Glutamatergic neuron (in vitro differentiated cells): ENCODE measurements at regions not wholly inside any gene's neighbourhood (a gene's known extent, or its start where the extent isn't known, plus 50 kb on each side); places are given as distances from the start of the nearest gene placed in this dataset.

Source experiments
- DNase-seq: peaks from one replicate; pipeline ENCODE4 v3.0.0; 2022
- H3K27ac Mint-ChIP-seq: one replicate; pipeline ENCODE4 v1.8.0; 2020; ENCODE audit warnings: mild to moderate bottlenecking, mixed read lengths, inconsistent platforms; ENCODE audit not compliant: unreplicated experiment
- H3K27me3 Mint-ChIP-seq: one replicate; pipeline ENCODE4 v1.8.0; 2020; ENCODE audit warnings: mild to moderate bottlenecking, moderate library complexity, mixed read lengths, inconsistent platforms; ENCODE audit not compliant: unreplicated experiment
- H3K36me3 Mint-ChIP-seq: one replicate; pipeline ENCODE4 v1.8.0; 2020; ENCODE audit warnings: mild to moderate bottlenecking, mixed read lengths, inconsistent platforms; ENCODE audit not compliant: unreplicated experiment
- H3K4me1 Mint-ChIP-seq: one replicate; pipeline ENCODE4 v1.8.0; 2020; ENCODE audit warnings: mild to moderate bottlenecking, low read depth, mixed read lengths, inconsistent platforms; ENCODE audit not compliant: unreplicated experiment
- H3K4me3 Mint-ChIP-seq: one replicate; pipeline ENCODE4 v1.8.0; 2020; ENCODE audit warnings: mild to moderate bottlenecking, mixed read lengths, inconsistent platforms; ENCODE audit not compliant: unreplicated experiment
- H3K9me3 Mint-ChIP-seq: one replicate; pipeline ENCODE4 v1.8.0; 2020; ENCODE audit warnings: mild to moderate bottlenecking, moderate library complexity, mixed read lengths, inconsistent platforms; ENCODE audit not compliant: unreplicated experiment
- CTCF ChIP-seq: fragments of 200-600 bp; sonication (generic); IDR thresholded peaks from one replicate; pipeline ENCODE4 v1.5.0; 2021; ENCODE audit not compliant: partially characterized antibody, unreplicated experiment

GRCh38 chr1:90381598-90381997 is 335.5 kb downstream of the BARHL2 start:
- no peak for DNase-seq
- no peaks in the 10 kb centered on the region for H3K36me3 Mint-ChIP-seq
- H3K9me3 Mint-ChIP-seq: no peaks in the 10 kb centered on the region
- peaks cover 3% of the 10 kb centered on the region for H3K4me1 Mint-ChIP-seq
- no peak overlapping the region for H3K27ac Mint-ChIP-seq
- H3K4me3 Mint-ChIP-seq: no peak overlapping the region
- no peak for TF ChIP-seq CTCF
- no peaks in the 10 kb centered on the region for H3K27me3 Mint-ChIP-seq

GRCh38 chr1:90371448-90371813 is 345.7 kb downstream of the BARHL2 start:
- no peaks in the 10 kb centered on the region for H3K4me1 Mint-ChIP-seq
- no peak overlapping the region for H3K27ac Mint-ChIP-seq
- no peaks in the 10 kb centered on the region for H3K36me3 Mint-ChIP-seq
- H3K4me3 Mint-ChIP-seq: no peak overlapping the region
- H3K9me3 Mint-ChIP-seq: peaks cover 2% of the 10 kb centered on the region
- H3K27me3 Mint-ChIP-seq: no peaks in the 10 kb centered on the region
- no peak for TF ChIP-seq CTCF
- DNase-seq: no peak

GRCh38 chr1:90370686-90371447 is 346.2 kb downstream of the BARHL2 start:
- no peak for DNase-seq
- Mint-ChIP-seq H3K4me3 (no peak overlapping the region), H3K9me3 (peaks cover 2% of the 10 kb centered on the region), H3K27me3 (no peaks in the 10 kb centered on the region), H3K4me1 (no peaks in the 10 kb centered on the region), H3K36me3 (no peaks in the 10 kb centered on the region), H3K27ac (no peak overlapping the region)
- TF ChIP-seq CTCF: no peak

GRCh38 chr1:90362163-90362562 is 354.9 kb downstream of the BARHL2 start:
- H3K27ac Mint-ChIP-seq: no peak overlapping the region
- no peaks in the 10 kb centered on the region for H3K27me3 Mint-ChIP-seq
- peaks cover 6% of the 10 kb centered on the region for H3K4me1 Mint-ChIP-seq
- TF ChIP-seq CTCF: no peak
- H3K9me3 Mint-ChIP-seq: peaks cover 1% of the 10 kb centered on the region
- H3K36me3 Mint-ChIP-seq: no peaks in the 10 kb centered on the region
- no peak for DNase-seq
- no peak overlapping the region for H3K4me3 Mint-ChIP-seq

GRCh38 chr1:90361026-90361425 is 356.1 kb downstream of the BARHL2 start:
- no peak for DNase-seq
- Mint-ChIP-seq H3K27me3 (no peaks in the 10 kb centered on the region), H3K36me3 (no peaks in the 10 kb centered on the region), H3K4me1 (peaks cover 6% of the 10 kb centered on the region), H3K9me3 (peaks cover 1% of the 10 kb centered on the region), H3K4me3 (no peak overlapping the region), H3K27ac (no peak overlapping the region)
- TF ChIP-seq CTCF: no peak
